Gastroesophageal sphincter (tissue), 4 donors: ENCODE measurements at regions not wholly inside any gene's neighbourhood (a gene's known extent, or its start where the extent isn't known, plus 50 kb on each side); places are given as distances from the start of the nearest gene placed in this dataset.
A peak's percentile ranks its signal among the peaks of the same experiment; 100 is the strongest.

Source experiments
- ATAC-seq: fragments of 150-250 bp; one replicate; pipeline ENCODE4 v1.9.1; 2016; ENCODE audit warnings: mild to moderate bottlenecking, moderate library complexity
- H3K27ac ChIP-seq, 4 donors: fragments of 200-600 bp; sonication (generic) in 3 of 4; 1 replicate in 3 of 4; 2 replicates in 1 of 4; pipeline ENCODE4 v1.5.1; 2016 to 2019
- H3K27me3 ChIP-seq: fragments of 200-600 bp; sonication (generic); one replicate; pipeline ENCODE4 v1.5.1; 2019
- H3K36me3 ChIP-seq, 2 donors: fragments of 200-600 bp; sonication (generic); one replicate each; pipeline ENCODE4 v1.5.1; 2019; ENCODE audit warnings: control low read depth in 1 of 2
- H3K4me1 ChIP-seq, 3 donors: fragments of 200-600 bp; sonication (generic); 1 replicate in 2 of 3; 2 replicates in 1 of 3; pipeline ENCODE4 v1.5.1; 2016 to 2019; ENCODE audit warnings: control low read depth in 2 of 3
- H3K4me3 ChIP-seq, 2 donors: fragments of 200-600 bp; sonication (generic); one replicate each; pipeline ENCODE4 v1.5.1; 2019; ENCODE audit warnings: mild to moderate bottlenecking in 1 of 2, moderate library complexity in 1 of 2
- H3K9me3 ChIP-seq, 3 donors: fragments of 200-600 bp; sonication (generic); one replicate each; pipeline ENCODE4 v1.5.1; 2017 to 2019; ENCODE audit warnings: control low read depth in 2 of 3
- EP300 ChIP-seq: sonication (generic); formaldehyde crosslinking; IDR thresholded peaks from one replicate; pipeline ENCODE4 v1.6.1; 2017; ENCODE audit warnings: antibody characterized with exemption, mild to moderate bottlenecking
- POLR2A ChIP-seq, 2 donors: fragments of 450-650 bp; IDR thresholded peaks; one replicate each; pipeline ENCODE4 v1.6.1; 2017; ENCODE audit warnings: antibody characterized with exemption in 2 of 2, mild to moderate bottlenecking in 2 of 2, moderate library complexity in 1 of 2
- POLR2AphosphoS5 ChIP-seq: sonication (generic); formaldehyde crosslinking; IDR thresholded peaks from one replicate; pipeline ENCODE4 v1.6.1; 2017; ENCODE audit warnings: antibody characterized with exemption
- WGBS, 2 donors: methylation state at CpG; one replicate each; pipeline ENCODE4 v1.1.5; 2018; ENCODE audit warnings: low coverage in 1 of 2; 5-methylcytosine and 5-hydroxymethylcytosine counted together
- TF ChIP-seq, protein P1 (sequence below), 4 experiments: fragments of 200-600 bp in 2 of 4; fragments of 450-650 bp in 2 of 4; sonication (generic) in 1 of 4; IDR thresholded peaks; one replicate each; pipeline ENCODE4 v1.5.1; 2017 to 2019; ENCODE audit warnings: antibody characterized with exemption in 4 of 4, mild to moderate bottlenecking in 2 of 4, moderate library complexity in 2 of 4

- no peaks in the 10 kb centered on the region for H3K36me3 ChIP-seq
- H3K27ac ChIP-seq: no peak overlapping the region
- 48 to 60% methylated on average over 1 to 3 of the region's 3 CpGs for WGBS, 2 donors
These were observed 142.3 kb downstream of the UNC5CL start for GRCh38 chr6:40896696-40897095.

GRCh38 chr6:40894962-40895799 is 143.8 kb downstream of the UNC5CL start:
- H3K4me1 ChIP-seq: no peaks in the 10 kb centered on the region
- H3K36me3 ChIP-seq: no peaks in the 10 kb centered on the region
- no peaks in the 10 kb centered on the region for H3K27me3 ChIP-seq
- ATAC-seq: peak; percentile 48
- WGBS, 2 donors: 40 to 60% methylated on average over 1 to 7 of the region's 14 CpGs
- no peaks in the 10 kb centered on the region for H3K9me3 ChIP-seq
- TF ChIP-seq, protein P1, sequence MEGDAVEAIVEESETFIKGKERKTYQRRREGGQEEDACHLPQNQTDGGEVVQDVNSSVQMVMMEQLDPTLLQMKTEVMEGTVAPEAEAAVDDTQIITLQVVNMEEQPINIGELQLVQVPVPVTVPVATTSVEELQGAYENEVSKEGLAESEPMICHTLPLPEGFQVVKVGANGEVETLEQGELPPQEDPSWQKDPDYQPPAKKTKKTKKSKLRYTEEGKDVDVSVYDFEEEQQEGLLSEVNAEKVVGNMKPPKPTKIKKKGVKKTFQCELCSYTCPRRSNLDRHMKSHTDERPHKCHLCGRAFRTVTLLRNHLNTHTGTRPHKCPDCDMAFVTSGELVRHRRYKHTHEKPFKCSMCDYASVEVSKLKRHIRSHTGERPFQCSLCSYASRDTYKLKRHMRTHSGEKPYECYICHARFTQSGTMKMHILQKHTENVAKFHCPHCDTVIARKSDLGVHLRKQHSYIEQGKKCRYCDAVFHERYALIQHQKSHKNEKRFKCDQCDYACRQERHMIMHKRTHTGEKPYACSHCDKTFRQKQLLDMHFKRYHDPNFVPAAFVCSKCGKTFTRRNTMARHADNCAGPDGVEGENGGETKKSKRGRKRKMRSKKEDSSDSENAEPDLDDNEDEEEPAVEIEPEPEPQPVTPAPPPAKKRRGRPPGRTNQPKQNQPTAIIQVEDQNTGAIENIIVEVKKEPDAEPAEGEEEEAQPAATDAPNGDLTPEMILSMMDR (IDR thresholded peaks at IDR 0.05): peak in 3 of 4 experiments; percentile 21 to 56 (median 46)
- TF ChIP-seq POLR2AphosphoS5 (no peak), EP300 (no peak)
- no peak overlapping the region for H3K4me3 ChIP-seq
- no peak overlapping the region for H3K27ac ChIP-seq

More at GRCh38 chr6:40896696-40897095, 142.3 kb downstream of the UNC5CL start:
- H3K9me3 ChIP-seq: no peaks in the 10 kb centered on the region
- no peaks in the 10 kb centered on the region for H3K4me1 ChIP-seq
- H3K27me3 ChIP-seq: no peaks in the 10 kb centered on the region
- ATAC-seq: no peak
- TF ChIP-seq POLR2A (IDR thresholded peaks at IDR 0.05) (no peak), POLR2AphosphoS5 (no peak), EP300 (no peak)
- TF ChIP-seq, protein P1 (IDR thresholded peaks at IDR 0.05): no peak
- H3K4me3 ChIP-seq: no peak overlapping the region

GRCh38 chr6:40893021-40893420 is 146.0 kb downstream of the UNC5CL start:
- 63 to 87% methylated on average over 1 to 6 of the region's 7 CpGs for WGBS, 2 donors
- H3K27ac ChIP-seq: no peak overlapping the region
- H3K36me3 ChIP-seq: no peaks in the 10 kb centered on the region
- no peaks in the 10 kb centered on the region for H3K9me3 ChIP-seq
- ATAC-seq: no peak
- no peaks in the 10 kb centered on the region for H3K4me1 ChIP-seq
- TF ChIP-seq EP300 (no peak), POLR2AphosphoS5 (no peak)
- H3K4me3 ChIP-seq: no peak overlapping the region
- H3K27me3 ChIP-seq: no peaks in the 10 kb centered on the region

GRCh38 chr6:40892223-40892622 is 146.8 kb downstream of the UNC5CL start:
- ATAC-seq: no peak
- H3K4me1 ChIP-seq: no peaks in the 10 kb centered on the region
- 91% methylated on average over 5 to 7 of the region's 8 CpGs for WGBS, 2 donors
- H3K27ac ChIP-seq: no peak overlapping the region
- TF ChIP-seq EP300: no peak
- no peak for TF ChIP-seq POLR2AphosphoS5
- TF ChIP-seq POLR2A (IDR thresholded peaks at IDR 0.05): no peak
- TF ChIP-seq, protein P1 (IDR thresholded peaks at IDR 0.05): no peak
- no peak overlapping the region for H3K4me3 ChIP-seq
- H3K9me3 ChIP-seq: no peaks in the 10 kb centered on the region
- no peaks in the 10 kb centered on the region for H3K36me3 ChIP-seq
- H3K27me3 ChIP-seq: no peaks in the 10 kb centered on the region

- Histone ChIP-seq H3K9me3 (no peaks in the 10 kb centered on the region), H3K27me3 (no peaks in the 10 kb centered on the region), H3K4me3 (no peak overlapping the region), H3K36me3 (no peaks in the 10 kb centered on the region), H3K27ac (no peak overlapping the region), H3K4me1 (no peaks in the 10 kb centered on the region)
- no peak for ATAC-seq
- 74 to 80% methylated on average over 4 to 5 of the region's 8 CpGs for WGBS, 2 donors
- TF ChIP-seq, protein P1 (IDR thresholded peaks at IDR 0.05): no peak
These were observed 147.3 kb downstream of the UNC5CL start for GRCh38 chr6:40891686-40892085.
